ENCODE measurements at regions not wholly inside any gene's neighbourhood (a gene's known extent, or its start where the extent isn't known, plus 50 kb on each side); places are given as distances from the start of the nearest gene placed in this dataset.

GRCh38 chr4:126708716-126709115, 924.0 kb upstream of the INTU start:
- TF ChIP-seq GATA3 (IDR thresholded peaks at IDR 0.05; ENCODE audit: low read depth, low read length) (no peak), GATA2 (IDR thresholded peaks at IDR 0.05; ENCODE audit: low read depth, low read length) (no peak)

- TF ChIP-seq GATA2 (IDR thresholded peaks at IDR 0.05; ENCODE audit: low read depth, low read length) (no peak), GATA3 (IDR thresholded peaks at IDR 0.05; ENCODE audit: low read depth, low read length) (no peak)
These were observed 921.8 kb upstream of the INTU start for GRCh38 chr4:126710935-126711334.

GRCh38 chr4:126715067-126715466, 917.7 kb upstream of the INTU start:
- TF ChIP-seq GATA3 (IDR thresholded peaks at IDR 0.05; ENCODE audit: low read depth, low read length), result no peak
- TF ChIP-seq GATA2 (IDR thresholded peaks at IDR 0.05; ENCODE audit: low read depth, low read length), result no peak

GRCh38 chr4:126715681-126716080, 917.1 kb upstream of the INTU start:
- TF ChIP-seq GATA3 (IDR thresholded peaks at IDR 0.05; ENCODE audit: low read depth, low read length), result no peak
- no peak for TF ChIP-seq GATA2 (IDR thresholded peaks at IDR 0.05; ENCODE audit: low read depth, low read length)

GRCh38 chr4:126718136-126718535, 914.6 kb upstream of the INTU start:
- TF ChIP-seq GATA2 (IDR thresholded peaks at IDR 0.05; ENCODE audit: low read depth, low read length), result 0 out of 2 replicates have a peak, but pooled peaks have one; percentile 23
- TF ChIP-seq GATA3 (IDR thresholded peaks at IDR 0.05; ENCODE audit: low read depth, low read length), result no peak

- TF ChIP-seq GATA3 (IDR thresholded peaks at IDR 0.05; ENCODE audit: low read depth, low read length) (no peak), GATA2 (IDR thresholded peaks at IDR 0.05; ENCODE audit: low read depth, low read length) (no peak)
These were observed 912.9 kb upstream of the INTU start for GRCh38 chr4:126719852-126720251.

- TF ChIP-seq GATA3 (IDR thresholded peaks at IDR 0.05; ENCODE audit: low read depth, low read length), result no peak
- no peak for TF ChIP-seq GATA2 (IDR thresholded peaks at IDR 0.05; ENCODE audit: low read depth, low read length)
These were observed 906.9 kb upstream of the INTU start for GRCh38 chr4:126725906-126726305.

GRCh38 chr4:126727461-126727860, 905.3 kb upstream of the INTU start:
- TF ChIP-seq GATA2 (IDR thresholded peaks at IDR 0.05; ENCODE audit: low read depth, low read length), result no peak
- TF ChIP-seq GATA3 (IDR thresholded peaks at IDR 0.05; ENCODE audit: low read depth, low read length), result no peak

- no peak for TF ChIP-seq GATA3 (IDR thresholded peaks at IDR 0.05; ENCODE audit: low read depth, low read length)
- TF ChIP-seq GATA2 (IDR thresholded peaks at IDR 0.05; ENCODE audit: low read depth, low read length), result no peak
These were observed 901.7 kb upstream of the INTU start for GRCh38 chr4:126731062-126731461.

- TF ChIP-seq GATA2 (IDR thresholded peaks at IDR 0.05; ENCODE audit: low read depth, low read length) (no peak), GATA3 (IDR thresholded peaks at IDR 0.05; ENCODE audit: low read depth, low read length) (no peak)
These were observed 899.5 kb upstream of the INTU start for GRCh38 chr4:126733301-126733700.

GRCh38 chr4:126734465-126734864, 898.3 kb upstream of the INTU start:
- TF ChIP-seq GATA2 (IDR thresholded peaks at IDR 0.05; ENCODE audit: low read depth, low read length), result no peak
- TF ChIP-seq GATA3 (IDR thresholded peaks at IDR 0.05; ENCODE audit: low read depth, low read length), result no peak

- TF ChIP-seq GATA3 (IDR thresholded peaks at IDR 0.05; ENCODE audit: low read depth, low read length) (no peak), GATA2 (IDR thresholded peaks at IDR 0.05; ENCODE audit: low read depth, low read length) (no peak)
These were observed 897.2 kb upstream of the INTU start for GRCh38 chr4:126735294-126736132.

- no peak for TF ChIP-seq GATA2 (IDR thresholded peaks at IDR 0.05; ENCODE audit: low read depth, low read length)
- no peak for TF ChIP-seq GATA3 (IDR thresholded peaks at IDR 0.05; ENCODE audit: low read depth, low read length)
These were observed 896.6 kb upstream of the INTU start for GRCh38 chr4:126736133-126736518.

GRCh38 chr4:126737899-126738526, 894.7 kb upstream of the INTU start:
- TF ChIP-seq GATA3 (IDR thresholded peaks at IDR 0.05; ENCODE audit: low read depth, low read length), result no peak
- no peak for TF ChIP-seq GATA2 (IDR thresholded peaks at IDR 0.05; ENCODE audit: low read depth, low read length)

GRCh38 chr4:126738527-126738923, 894.2 kb upstream of the INTU start:
- no peak for TF ChIP-seq GATA2 (IDR thresholded peaks at IDR 0.05; ENCODE audit: low read depth, low read length)
- TF ChIP-seq GATA3 (IDR thresholded peaks at IDR 0.05; ENCODE audit: low read depth, low read length), result no peak

All from SH-SY5Y (cell line).